Neural cell (in vitro differentiated cells): ENCODE measurements at regions not wholly inside any gene's neighbourhood (a gene's known extent, or its start where the extent isn't known, plus 50 kb on each side); places are given as distances from the start of the nearest gene placed in this dataset.

ENCODE experiments used
- H2AFZ ChIP-seq: fragments of 200-600, 300-800 bp; sonication (generic), shearing (Covaris generic); 2 replicates; pipeline ENCODE4 v1.6.0; 2014; ENCODE audit warnings: low read depth, mild to moderate bottlenecking, antibody characterized with exemption, low read length, moderate library complexity
- H3F3A ChIP-seq: fragments of 200-600 bp; shearing (Covaris generic); 2 replicates; pipeline ENCODE4 v1.6.1; 2016; ENCODE audit warnings: mild to moderate bottlenecking, moderate library complexity, mixed read lengths, antibody characterized with exemption, low read length; ENCODE audit not compliant: insufficient read depth, poor library complexity, severe bottlenecking
- H3K27ac ChIP-seq: fragments of 200-600, 300-800 bp; sonication (generic), shearing (Covaris generic); 2 replicates; pipeline ENCODE4 v1.5.1; 2014; ENCODE audit warnings: mild to moderate bottlenecking, low read length, moderate library complexity
- H3K27me3 ChIP-seq: fragments of 300-800, 200-600 bp; sonication (generic), shearing (Covaris generic); 2 replicates; pipeline ENCODE4 v1.6.0; 2014; ENCODE audit warnings: mild to moderate bottlenecking, low read depth, low read length, moderate library complexity; ENCODE audit not compliant: insufficient read depth
- H3K36me3 ChIP-seq: fragments of 300-800, 200-600 bp; sonication (generic), shearing (Covaris generic); 2 replicates; pipeline ENCODE4 v1.5.1; 2014; ENCODE audit warnings: mild to moderate bottlenecking, antibody characterized with exemption, low read length, moderate library complexity; ENCODE audit not compliant: insufficient read depth
- H3K4me2 ChIP-seq: fragments of 300-800, 200-600 bp; sonication (generic), shearing (Covaris generic); 2 replicates; pipeline ENCODE4 v1.6.0; 2014; ENCODE audit warnings: mild to moderate bottlenecking, low read length
- H3K4me3 ChIP-seq: fragments of 300-800, 200-600 bp; sonication (generic), shearing (Covaris generic); 2 replicates; pipeline ENCODE4 v1.5.1; 2014; ENCODE audit warnings: mild to moderate bottlenecking, low read length, moderate library complexity
- H3K79me2 ChIP-seq: fragments of 200-600 bp; shearing (Covaris generic); replicated peaks from 2 replicates; pipeline ENCODE4 v1.6.0; 2014; ENCODE audit warnings: mild to moderate bottlenecking, low read length, moderate library complexity; ENCODE audit not compliant: insufficient read depth
- H3K9ac ChIP-seq: fragments of 300-800, 200-600 bp; sonication (generic), shearing (Covaris generic); 2 replicates; pipeline ENCODE4 v1.6.1; 2016; ENCODE audit warnings: mild to moderate bottlenecking, low read length, mixed read lengths
- H3K9me2 ChIP-seq: fragments of 200-600 bp; shearing (Covaris generic); 2 replicates; pipeline ENCODE4 v1.6.1; 2016; ENCODE audit warnings: mild to moderate bottlenecking, low read length, mixed read lengths; ENCODE audit not compliant: insufficient read depth
- H3K9me3 ChIP-seq: fragments of 200-600, 300-800 bp; sonication (generic), shearing (Covaris generic); 2 replicates; pipeline ENCODE4 v1.6.1; 2016; ENCODE audit warnings: mild to moderate bottlenecking, mixed run types, low read length, moderate library complexity, mixed read lengths
- H4K20me1 ChIP-seq: fragments of 200-600 bp; shearing (Covaris generic); 2 replicates; pipeline ENCODE4 v1.6.1; 2016; ENCODE audit warnings: mild to moderate bottlenecking, mixed run types; ENCODE audit not compliant: insufficient read depth
- EP300 ChIP-seq: fragments of 450-650 bp; conservative IDR thresholded peaks from 2 replicates; pipeline ENCODE4 v1.6.1; 2014; ENCODE audit warnings: antibody characterized with exemption, mild to moderate bottlenecking, moderate library complexity; ENCODE audit not compliant: poor library complexity, severe bottlenecking
- EZH2 ChIP-seq: fragments of 200-600, 300-800 bp; shearing (Covaris generic), sonication (generic); IDR thresholded peaks from 2 replicates; pipeline ENCODE4 v1.6.1; 2014; ENCODE audit warnings: antibody characterized with exemption, low read length, borderline replicate concordance, mild to moderate bottlenecking; ENCODE audit not compliant: insufficient read depth, poor library complexity, severe bottlenecking
- MXI1 ChIP-seq: fragments of 450-650 bp; conservative IDR thresholded peaks from 2 replicates; pipeline ENCODE4 v1.6.1; 2014; ENCODE audit warnings: antibody characterized with exemption, mild to moderate bottlenecking; ENCODE audit not compliant: poor library complexity, severe bottlenecking
- POLR2AphosphoS5 ChIP-seq: IDR thresholded peaks from 2 replicates; pipeline ENCODE4 v1.6.1; 2012
- RAD21 ChIP-seq: fragments of 450-650 bp; conservative IDR thresholded peaks from 2 replicates; pipeline ENCODE4 v1.6.1; 2014; ENCODE audit warnings: antibody characterized with exemption, mild to moderate bottlenecking, moderate library complexity
- SMC3 ChIP-seq: fragments of 450-650 bp; conservative IDR thresholded peaks from 2 replicates; pipeline ENCODE4 v1.6.1; 2014; ENCODE audit warnings: antibody characterized with exemption, mild to moderate bottlenecking, moderate library complexity; ENCODE audit not compliant: poor library complexity
- TAF1 ChIP-seq: IDR thresholded peaks from 2 replicates; pipeline ENCODE4 v1.6.1; 2012; ENCODE audit warnings: low read depth
- TF ChIP-seq, protein P1 (sequence below): IDR thresholded peaks from 2 replicates; pipeline ENCODE4 v1.6.1; 2012; ENCODE audit warnings: borderline replicate concordance
- TF ChIP-seq, protein P2 (sequence below): fragments of 450-650 bp; IDR thresholded peaks from 2 replicates; pipeline ENCODE4 v1.5.1; 2014; ENCODE audit warnings: antibody characterized with exemption, mild to moderate bottlenecking, moderate library complexity; ENCODE audit not compliant: poor library complexity, severe bottlenecking

GRCh38 chr6:48315915-48316314 lies 204.9 kb upstream of the PTCHD4 start:
- H3K4me3 ChIP-seq, result no peak overlapping the region

GRCh38 chr6:48315051-48315719 lies 204.2 kb upstream of the PTCHD4 start:
- Histone ChIP-seq H4K20me1 (no peaks in the 10 kb centered on the region), H3K27ac (no peak overlapping the region), H3K79me2 (no peaks in the 10 kb centered on the region), H3K27me3 (no peaks in the 10 kb centered on the region), H3K9me3 (no peaks in the 10 kb centered on the region), H3F3A (no peaks in the 10 kb centered on the region), H3K9me2 (no peaks in the 10 kb centered on the region), H3K4me3 (no peak overlapping the region), H3K36me3 (no peaks in the 10 kb centered on the region), H3K9ac (no peak overlapping the region), H2AFZ (no peak overlapping the region), H3K4me2 (no peak overlapping the region)
- TF ChIP-seq TAF1 (no peak), POLR2AphosphoS5 (no peak), EZH2 (no peak)
- TF ChIP-seq, protein P1, sequence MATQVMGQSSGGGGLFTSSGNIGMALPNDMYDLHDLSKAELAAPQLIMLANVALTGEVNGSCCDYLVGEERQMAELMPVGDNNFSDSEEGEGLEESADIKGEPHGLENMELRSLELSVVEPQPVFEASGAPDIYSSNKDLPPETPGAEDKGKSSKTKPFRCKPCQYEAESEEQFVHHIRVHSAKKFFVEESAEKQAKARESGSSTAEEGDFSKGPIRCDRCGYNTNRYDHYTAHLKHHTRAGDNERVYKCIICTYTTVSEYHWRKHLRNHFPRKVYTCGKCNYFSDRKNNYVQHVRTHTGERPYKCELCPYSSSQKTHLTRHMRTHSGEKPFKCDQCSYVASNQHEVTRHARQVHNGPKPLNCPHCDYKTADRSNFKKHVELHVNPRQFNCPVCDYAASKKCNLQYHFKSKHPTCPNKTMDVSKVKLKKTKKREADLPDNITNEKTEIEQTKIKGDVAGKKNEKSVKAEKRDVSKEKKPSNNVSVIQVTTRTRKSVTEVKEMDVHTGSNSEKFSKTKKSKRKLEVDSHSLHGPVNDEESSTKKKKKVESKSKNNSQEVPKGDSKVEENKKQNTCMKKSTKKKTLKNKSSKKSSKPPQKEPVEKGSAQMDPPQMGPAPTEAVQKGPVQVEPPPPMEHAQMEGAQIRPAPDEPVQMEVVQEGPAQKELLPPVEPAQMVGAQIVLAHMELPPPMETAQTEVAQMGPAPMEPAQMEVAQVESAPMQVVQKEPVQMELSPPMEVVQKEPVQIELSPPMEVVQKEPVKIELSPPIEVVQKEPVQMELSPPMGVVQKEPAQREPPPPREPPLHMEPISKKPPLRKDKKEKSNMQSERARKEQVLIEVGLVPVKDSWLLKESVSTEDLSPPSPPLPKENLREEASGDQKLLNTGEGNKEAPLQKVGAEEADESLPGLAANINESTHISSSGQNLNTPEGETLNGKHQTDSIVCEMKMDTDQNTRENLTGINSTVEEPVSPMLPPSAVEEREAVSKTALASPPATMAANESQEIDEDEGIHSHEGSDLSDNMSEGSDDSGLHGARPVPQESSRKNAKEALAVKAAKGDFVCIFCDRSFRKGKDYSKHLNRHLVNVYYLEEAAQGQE, result no peak
- TF ChIP-seq, protein P2, sequence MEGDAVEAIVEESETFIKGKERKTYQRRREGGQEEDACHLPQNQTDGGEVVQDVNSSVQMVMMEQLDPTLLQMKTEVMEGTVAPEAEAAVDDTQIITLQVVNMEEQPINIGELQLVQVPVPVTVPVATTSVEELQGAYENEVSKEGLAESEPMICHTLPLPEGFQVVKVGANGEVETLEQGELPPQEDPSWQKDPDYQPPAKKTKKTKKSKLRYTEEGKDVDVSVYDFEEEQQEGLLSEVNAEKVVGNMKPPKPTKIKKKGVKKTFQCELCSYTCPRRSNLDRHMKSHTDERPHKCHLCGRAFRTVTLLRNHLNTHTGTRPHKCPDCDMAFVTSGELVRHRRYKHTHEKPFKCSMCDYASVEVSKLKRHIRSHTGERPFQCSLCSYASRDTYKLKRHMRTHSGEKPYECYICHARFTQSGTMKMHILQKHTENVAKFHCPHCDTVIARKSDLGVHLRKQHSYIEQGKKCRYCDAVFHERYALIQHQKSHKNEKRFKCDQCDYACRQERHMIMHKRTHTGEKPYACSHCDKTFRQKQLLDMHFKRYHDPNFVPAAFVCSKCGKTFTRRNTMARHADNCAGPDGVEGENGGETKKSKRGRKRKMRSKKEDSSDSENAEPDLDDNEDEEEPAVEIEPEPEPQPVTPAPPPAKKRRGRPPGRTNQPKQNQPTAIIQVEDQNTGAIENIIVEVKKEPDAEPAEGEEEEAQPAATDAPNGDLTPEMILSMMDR, result no peak

More at GRCh38 chr6:48315915-48316314, 204.9 kb upstream of the PTCHD4 start:
- Histone ChIP-seq H3K27me3 (no peaks in the 10 kb centered on the region), H4K20me1 (no peaks in the 10 kb centered on the region), H3K79me2 (no peaks in the 10 kb centered on the region), H3K9ac (no peak overlapping the region), H3K27ac (no peak overlapping the region), H3K36me3 (no peaks in the 10 kb centered on the region), H3K4me2 (no peak overlapping the region), H3F3A (no peaks in the 10 kb centered on the region), H2AFZ (no peak overlapping the region), H3K9me2 (no peaks in the 10 kb centered on the region), H3K9me3 (no peaks in the 10 kb centered on the region)
- TF ChIP-seq POLR2AphosphoS5 (no peak), EP300 (no peak), TAF1 (no peak), EZH2 (no peak), RAD21 (no peak), MXI1 (no peak), SMC3 (no peak)
- TF ChIP-seq, protein P1, result no peak
- TF ChIP-seq, protein P2, result no peak
